Lung (tissue), 11 donors: ENCODE measurements at regions not wholly inside any gene's neighbourhood (a gene's known extent, or its start where the extent isn't known, plus 50 kb on each side); places are given as distances from the start of the nearest gene placed in this dataset.

Experiments used
- ATAC-seq: fragments of 200-7000 bp; cut with Tn5 transposase; one replicate; pipeline ENCODE4 v1.9.1; 2020; ENCODE audit warnings: moderate number of reproducible peaks; ENCODE audit not compliant: insufficient read depth, low FRiP score
- DNase-seq, 3 donors: peaks; one replicate each; pipeline ENCODE4 v3.0.0-alpha.2; 2013 to 2017
- H3K27ac ChIP-seq, 2 donors: one replicate each; pipeline ENCODE4 v1.5.1; 2013; ENCODE audit warnings: mild to moderate bottlenecking in 2 of 2, moderate library complexity in 2 of 2, control low read depth in 1 of 2, inconsistent platforms in 1 of 2, low read depth in 1 of 2, low read length in 1 of 2
- H3K27me3 ChIP-seq, 3 donors: one replicate each; pipeline ENCODE4 v1.5.1; 2013; ENCODE audit warnings: low read length in 2 of 3; ENCODE audit not compliant: control insufficient read depth in 3 of 3, insufficient read depth in 3 of 3
- H3K36me3 ChIP-seq, 4 donors: one replicate each; pipeline ENCODE4 v1.5.1; 2013; ENCODE audit warnings: low read length in 4 of 4, mild to moderate bottlenecking in 1 of 4, moderate library complexity in 1 of 4; ENCODE audit not compliant: control insufficient read depth in 4 of 4, insufficient read depth in 4 of 4
- H3K4me1 ChIP-seq, 5 donors: one replicate each; pipeline ENCODE4 v1.5.1; 2013; ENCODE audit warnings: low read length in 5 of 5, mild to moderate bottlenecking in 2 of 5, moderate library complexity in 1 of 5; ENCODE audit not compliant: control insufficient read depth in 5 of 5, insufficient read depth in 5 of 5
- H3K4me3 ChIP-seq: one replicate; pipeline ENCODE4 v1.5.1; 2013; ENCODE audit warnings: mild to moderate bottlenecking, control low read depth, moderate library complexity
- H3K9ac ChIP-seq, 2 donors: one replicate each; pipeline ENCODE4 v1.5.1; 2013; ENCODE audit warnings: low read length in 2 of 2, control low read depth in 1 of 2; ENCODE audit not compliant: insufficient read depth in 1 of 2
- H3K9me3 ChIP-seq, 4 donors: one replicate each; pipeline ENCODE4 v1.5.1; 2013; ENCODE audit warnings: low read length in 3 of 4, mild to moderate bottlenecking in 1 of 4, moderate library complexity in 1 of 4; ENCODE audit not compliant: control insufficient read depth in 4 of 4, insufficient read depth in 3 of 4
- WGBS, 2 donors: extraction: QIAGEN DNeasy Blood & Tissue Kit; methylation state at CpG; one replicate each; pipeline ENCODE4 v1.1.7; 2013; 5-methylcytosine and 5-hydroxymethylcytosine counted together
- TF ChIP-seq, protein P1 (sequence below): IDR thresholded peaks from 2 replicates; pipeline ENCODE4 v1.5.1; 2012; ENCODE audit warnings: mild to moderate bottlenecking; ENCODE audit errors: control extremely low read depth, extremely low read depth
- donor health status: control.
- donor health status: control.
- donor health status: Bipolar disorder and iron deficiency.
- donor health status: healthy.
- donor health status: DM: yes; HTN: yes; CAD: no.

DNA sequence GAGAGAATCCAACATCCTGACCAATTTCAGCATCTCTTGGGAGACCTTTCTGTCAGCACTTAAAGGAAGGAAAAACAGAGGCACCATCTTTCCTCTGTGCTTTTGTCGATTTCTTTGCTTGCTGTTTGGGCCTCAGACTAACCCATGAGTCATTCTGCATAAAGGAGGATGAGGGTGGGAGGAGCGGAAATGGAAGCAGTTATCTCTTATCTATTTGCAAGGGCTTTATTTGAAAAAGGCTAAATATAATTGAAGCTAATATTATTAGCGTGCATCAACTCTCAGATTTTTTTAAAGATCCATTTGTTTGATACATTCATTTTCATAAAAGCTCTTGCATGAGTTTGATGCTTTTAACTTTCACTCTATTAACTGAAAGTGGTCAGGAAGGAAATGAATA, 72.9 kb downstream of the ZNF622 start:
- H3K27me3 ChIP-seq: no peaks in the 10 kb centered on the region
- H3K36me3 ChIP-seq: no peaks in the 10 kb centered on the region
- H3K4me1 ChIP-seq: peaks cover 0 to 4% (median 0%) of the 10 kb centered on the region in 5 donors
- no peaks in the 10 kb centered on the region for H3K9me3 ChIP-seq
- no peak for ATAC-seq
- no peak overlapping the region for H3K4me3 ChIP-seq
- DNase-seq: no peak
- 67 to 81% methylated on average over 3 of the region's 3 CpGs for WGBS, 2 donors
- no peak overlapping the region for H3K27ac ChIP-seq
- H3K9ac ChIP-seq: no peak overlapping the region
- TF ChIP-seq, protein P1, sequence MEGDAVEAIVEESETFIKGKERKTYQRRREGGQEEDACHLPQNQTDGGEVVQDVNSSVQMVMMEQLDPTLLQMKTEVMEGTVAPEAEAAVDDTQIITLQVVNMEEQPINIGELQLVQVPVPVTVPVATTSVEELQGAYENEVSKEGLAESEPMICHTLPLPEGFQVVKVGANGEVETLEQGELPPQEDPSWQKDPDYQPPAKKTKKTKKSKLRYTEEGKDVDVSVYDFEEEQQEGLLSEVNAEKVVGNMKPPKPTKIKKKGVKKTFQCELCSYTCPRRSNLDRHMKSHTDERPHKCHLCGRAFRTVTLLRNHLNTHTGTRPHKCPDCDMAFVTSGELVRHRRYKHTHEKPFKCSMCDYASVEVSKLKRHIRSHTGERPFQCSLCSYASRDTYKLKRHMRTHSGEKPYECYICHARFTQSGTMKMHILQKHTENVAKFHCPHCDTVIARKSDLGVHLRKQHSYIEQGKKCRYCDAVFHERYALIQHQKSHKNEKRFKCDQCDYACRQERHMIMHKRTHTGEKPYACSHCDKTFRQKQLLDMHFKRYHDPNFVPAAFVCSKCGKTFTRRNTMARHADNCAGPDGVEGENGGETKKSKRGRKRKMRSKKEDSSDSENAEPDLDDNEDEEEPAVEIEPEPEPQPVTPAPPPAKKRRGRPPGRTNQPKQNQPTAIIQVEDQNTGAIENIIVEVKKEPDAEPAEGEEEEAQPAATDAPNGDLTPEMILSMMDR: no peak

GRCh38 chr5:16391858-16392649, 73.5 kb downstream of the ZNF622 start:
- 79 to 84% methylated on average over 8 of the region's 8 CpGs for WGBS, 2 donors
- Histone ChIP-seq H3K27ac (no peak overlapping the region), H3K36me3 (no peaks in the 10 kb centered on the region), H3K9ac (no peak overlapping the region), H3K27me3 (no peaks in the 10 kb centered on the region), H3K4me3 (no peak overlapping the region), H3K9me3 (no peaks in the 10 kb centered on the region), H3K4me1 (peaks cover 0 to 4% (median 0%) of the 10 kb centered on the region in 5 donors)
- ATAC-seq: no peak
- TF ChIP-seq, protein P1: no peak
- DNase-seq: no peak

- TF ChIP-seq, protein P1: no peak
- Histone ChIP-seq H3K27me3 (no peaks in the 10 kb centered on the region), H3K36me3 (no peaks in the 10 kb centered on the region), H3K9me3 (no peaks in the 10 kb centered on the region), H3K27ac (no peak overlapping the region), H3K9ac (no peak overlapping the region), H3K4me1 (peaks cover 0 to 4% (median 0%) of the 10 kb centered on the region in 5 donors), H3K4me3 (no peak overlapping the region)
- WGBS, 2 donors: 79 to 88% methylated on average over 1 of the region's 1 CpG
- DNase-seq (no peak), ATAC-seq (no peak)
Measured at GRCh38 chr5:16390825-16391224, 74.8 kb downstream of the ZNF622 start.
